A673 (cell line): ENCODE measurements at regions not wholly inside any gene's neighbourhood (a gene's known extent, or its start where the extent isn't known, plus 50 kb on each side); places are given as distances from the start of the nearest gene placed in this dataset.

ENCODE experiments used
- BruUV-seq: library from RNA; stranded (reverse); fragments of 400-500 nt; replicated peaks from 2 replicates; lab custom pipeline; 2021; lab: Mats Ljungman, UMichigan
- CTCF ChIA-PET: fragments of 300-600 bp; sonication (Branson Sonifier 250); formaldehyde crosslinking; loops from one replicate; lab custom pipeline; 2022; ENCODE audit warnings: antibody characterized with exemption; lab: Charles Lee
- POLR2A ChIA-PET: fragments of 300-600 bp; sonication (Branson Sonifier 250); formaldehyde crosslinking; loops from one replicate; lab custom pipeline; 2022; ENCODE audit warnings: antibody characterized with exemption; ENCODE audit not compliant: low non-redundant PET; lab: Charles Lee
- DNase-seq: peaks from one replicate; pipeline ENCODE4 v3.0.0-alpha.2; 2015; ENCODE audit warnings: low spot score
- H3K27ac ChIP-seq: fragments of 200-600 bp; sonication (generic); 2 replicates; pipeline ENCODE4 v1.5.1; 2016; ENCODE audit warnings: mixed run types, low read depth, mild to moderate bottlenecking, mixed read lengths, antibody characterized with exemption, low read length; ENCODE audit not compliant: poor library complexity, severe bottlenecking
- H3K27me3 ChIP-seq: fragments of 200-600 bp; sonication (generic); replicated peaks from 2 replicates; pipeline ENCODE4 v1.6.1; 2017; ENCODE audit warnings: mixed run types, low read depth, mild to moderate bottlenecking, mixed read lengths, antibody characterized with exemption, low read length; ENCODE audit not compliant: insufficient read depth, poor library complexity
- H3K36me3 ChIP-seq: fragments of 200-600 bp; sonication (generic); 2 replicates; pipeline ENCODE4 v1.6.1; 2016; ENCODE audit warnings: mixed run types, mild to moderate bottlenecking, mixed read lengths, antibody characterized with exemption, low read length; ENCODE audit not compliant: insufficient read depth, poor library complexity, severe bottlenecking
- H3K4me1 ChIP-seq: fragments of 200-600 bp; sonication (generic); 2 replicates; pipeline ENCODE4 v1.6.1; 2017; ENCODE audit warnings: mixed run types, mild to moderate bottlenecking, mixed read lengths, antibody characterized with exemption, low read length; ENCODE audit not compliant: insufficient read depth, poor library complexity, severe bottlenecking
- H3K4me3 ChIP-seq: fragments of 200-600 bp; sonication (generic); 2 replicates; pipeline ENCODE4 v1.5.1; 2016; ENCODE audit warnings: low read depth, mixed run types, mild to moderate bottlenecking, mixed read lengths, low read length; ENCODE audit not compliant: poor library complexity, severe bottlenecking
- H3K9me3 ChIP-seq: fragments of 200-600 bp; sonication (generic); 2 replicates; pipeline ENCODE4 v1.6.1; 2016; ENCODE audit warnings: mixed run types, low read depth, mild to moderate bottlenecking, mixed read lengths, antibody characterized with exemption, low read length; ENCODE audit not compliant: poor library complexity, severe bottlenecking
- CTCF ChIP-seq: fragments of 300-800, 200-600 bp; sonication (generic); conservative IDR thresholded peaks from 2 replicates; pipeline ENCODE4 v1.5.1; 2017; ENCODE audit warnings: low read depth, mild to moderate bottlenecking, antibody characterized with exemption, low read length, moderate library complexity, mixed read lengths
- EZH2 ChIP-seq: fragments of 200-600 bp; sonication (generic); IDR thresholded peaks from 2 replicates; pipeline ENCODE4 v1.6.1; 2017; ENCODE audit warnings: borderline replicate concordance, low read depth, mild to moderate bottlenecking, mixed read lengths, antibody characterized with exemption, low read length; ENCODE audit not compliant: poor library complexity, severe bottlenecking
- intact Hi-C: fragments of 100-400 bp; cut with micrococcal nuclease; formaldehyde crosslinking; loops from one replicate; pipeline ENCODE4 v1.10.0; 2022; ENCODE audit not compliant: unreplicated experiment

GRCh38 chr1:102102276-102102780, 105.6 kb upstream of the OLFM3 start:
- Histone ChIP-seq H3K36me3 (no peaks in the 10 kb centered on the region), H3K4me3 (no peak overlapping the region), H3K27ac (no peak overlapping the region), H3K4me1 (peaks cover 15% of the 10 kb centered on the region), H3K27me3 (no peaks in the 10 kb centered on the region), H3K9me3 (no peaks in the 10 kb centered on the region)
- BruUV-seq, result no TSS peak
- POLR2A ChIA-PET, result no interaction called here
- CTCF ChIA-PET, result no interaction called here
- TF ChIP-seq EZH2 (no peak), CTCF (no peak)
- no peak for DNase-seq
- intact Hi-C loops, result no loop called here

GRCh38 chr1:102100666-102101065, 103.9 kb upstream of the OLFM3 start:
- H3K27ac ChIP-seq, result no peak overlapping the region
- intact Hi-C loops, result no loop called here
- peaks cover 15% of the 10 kb centered on the region for H3K4me1 ChIP-seq
- H3K4me3 ChIP-seq, result no peak overlapping the region
- no peak for DNase-seq
- H3K36me3 ChIP-seq, result no peaks in the 10 kb centered on the region
- TF ChIP-seq EZH2 (no peak), CTCF (no peak)
- BruUV-seq, result no TSS peak
- ChIA-PET POLR2A (no interaction called here), CTCF (interaction anchor here (0.5 kb wide), 1 partner anchor 12 kb away, joined by 6 read pairs; no protein-coding TSS in a partner anchor)
- no peaks in the 10 kb centered on the region for H3K9me3 ChIP-seq
- no peaks in the 10 kb centered on the region for H3K27me3 ChIP-seq

GRCh38 chr1:102099916-102100315, 103.2 kb upstream of the OLFM3 start:
- no peak for DNase-seq
- Histone ChIP-seq H3K4me1 (peaks cover 15% of the 10 kb centered on the region), H3K36me3 (no peaks in the 10 kb centered on the region), H3K27ac (no peak overlapping the region), H3K9me3 (no peaks in the 10 kb centered on the region), H3K27me3 (no peaks in the 10 kb centered on the region), H3K4me3 (no peak overlapping the region)
- TF ChIP-seq CTCF, result no peak
- no peak for TF ChIP-seq EZH2
- intact Hi-C loops, result no loop called here
- BruUV-seq, result no TSS peak
- ChIA-PET POLR2A (no interaction called here), CTCF (no interaction called here)
